DMS 273 (cell line): ENCODE measurements at regions not wholly inside any gene's neighbourhood (a gene's known extent, or its start where the extent isn't known, plus 50 kb on each side); places are given as distances from the start of the nearest gene placed in this dataset.
A peak's percentile ranks its signal among the peaks of the same experiment; 100 is the strongest.
"Not testable (repeated sequence)": the region's sequence is repeated elsewhere in the genome, so short reads cannot be mapped to it uniquely, and the experiment has no call there.

ENCODE experiments used
- DNase-seq: peaks from one replicate; lab custom pipeline; 2025; ENCODE audit not compliant: unreplicated experiment; lab: John Stamatoyannopoulos, UW

- no peak for DNase-seq
Measured at GRCh38 chr6:68026483-68026882, 608.6 kb upstream of the ADGRB3 start.

GRCh38 chr6:68025764-68026163 is 609.3 kb upstream of the ADGRB3 start:
- no peak for DNase-seq

GRCh38 chr6:68024570-68025269 is 610.4 kb upstream of the ADGRB3 start:
- no peak for DNase-seq

- DNase-seq: not testable (repeated sequence)
Measured at GRCh38 chr6:68022968-68023367, 612.1 kb upstream of the ADGRB3 start.

GRCh38 chr6:68013780-68014515 is 621.1 kb upstream of the ADGRB3 start:
- DNase-seq: no peak

- DNase-seq: no peak
Measured at GRCh38 chr6:68012822-68013221, 622.3 kb upstream of the ADGRB3 start.

GRCh38 chr6:68010936-68011335 is 624.1 kb upstream of the ADGRB3 start:
- no peak for DNase-seq

GRCh38 chr6:68008445-68008844 is 626.6 kb upstream of the ADGRB3 start:
- no peak for DNase-seq

- no peak for DNase-seq
Measured at GRCh38 chr6:68007717-68008116, 627.4 kb upstream of the ADGRB3 start.

- no peak for DNase-seq
Measured at GRCh38 chr6:67986694-67987232, 648.3 kb upstream of the ADGRB3 start.

GRCh38 chr6:67976486-67976885 is 658.6 kb upstream of the ADGRB3 start:
- no peak for DNase-seq

GRCh38 chr6:67974931-67975330 is 660.2 kb upstream of the ADGRB3 start:
- DNase-seq: no peak

- DNase-seq: no peak
Measured at GRCh38 chr6:67971812-67972211, 663.3 kb upstream of the ADGRB3 start.

- no peak for DNase-seq
Measured at GRCh38 chr6:67966830-67967229, 668.3 kb upstream of the ADGRB3 start.

GRCh38 chr6:67956352-67956751 is 678.7 kb upstream of the ADGRB3 start:
- no peak for DNase-seq

GRCh38 chr6:67952948-67953347 is 682.1 kb upstream of the ADGRB3 start:
- DNase-seq: no peak

- no peak for DNase-seq
Measured at GRCh38 chr6:67952121-67952520, 683.0 kb upstream of the ADGRB3 start.

- DNase-seq: not testable (repeated sequence)
Measured at GRCh38 chr6:67947762-67948161, 687.3 kb upstream of the ADGRB3 start.

- no peak for DNase-seq
Measured at GRCh38 chr6:67935976-67936477, 699.1 kb upstream of the ADGRB3 start.

- DNase-seq: peak; percentile 7
Measured at GRCh38 chr6:67933278-67933677, 701.8 kb upstream of the ADGRB3 start.

GRCh38 chr6:67922588-67922987 is 712.5 kb upstream of the ADGRB3 start:
- not testable (repeated sequence) for DNase-seq

GRCh38 chr6:67920040-67920439 is 715.0 kb upstream of the ADGRB3 start:
- DNase-seq: not testable (repeated sequence)
